Caki2 (cell line): ENCODE measurements at regions not wholly inside any gene's neighbourhood (a gene's known extent, or its start where the extent isn't known, plus 50 kb on each side); places are given as distances from the start of the nearest gene placed in this dataset.
"Not testable (repeated sequence)": the region's sequence is repeated elsewhere in the genome, so short reads cannot be mapped to it uniquely, and the experiment has no call there.

Experiments
- DNase-seq: peaks from one replicate; pipeline ENCODE4 v3.0.0-alpha.2; 2015; ENCODE audit warnings: low read depth
- in situ Hi-C: cut with HindIII; loops from 2 replicates; pipeline ENCODE4 v1.10.0; 2016; ENCODE audit warnings: low sequenced_read_pairs, low pct_unique_long_range_greater_than_20kb, mixed read lengths

DNA sequence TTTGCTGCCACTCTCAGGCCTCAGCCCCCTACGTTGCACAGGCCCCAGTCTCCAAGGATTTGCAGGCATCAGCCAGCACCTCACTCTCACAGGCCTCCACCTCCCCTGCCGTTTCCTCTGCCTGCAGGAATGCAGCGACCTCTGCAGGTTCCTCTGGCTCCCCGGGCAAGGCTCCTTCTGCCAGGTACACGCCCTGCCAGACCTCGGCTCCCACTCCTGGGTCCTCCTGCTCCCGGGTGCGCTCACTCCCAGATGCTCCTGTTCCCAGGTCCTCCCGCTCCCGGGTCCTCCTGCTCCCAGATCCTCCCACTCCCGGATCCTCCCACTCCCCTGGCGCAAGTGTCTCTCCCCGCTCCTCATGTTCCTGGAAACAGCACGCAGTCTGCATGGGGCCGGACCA is 144.4 kb upstream of the RADX start:
- DNase-seq: no peak
- in situ Hi-C loops: no loop called here

DNA sequence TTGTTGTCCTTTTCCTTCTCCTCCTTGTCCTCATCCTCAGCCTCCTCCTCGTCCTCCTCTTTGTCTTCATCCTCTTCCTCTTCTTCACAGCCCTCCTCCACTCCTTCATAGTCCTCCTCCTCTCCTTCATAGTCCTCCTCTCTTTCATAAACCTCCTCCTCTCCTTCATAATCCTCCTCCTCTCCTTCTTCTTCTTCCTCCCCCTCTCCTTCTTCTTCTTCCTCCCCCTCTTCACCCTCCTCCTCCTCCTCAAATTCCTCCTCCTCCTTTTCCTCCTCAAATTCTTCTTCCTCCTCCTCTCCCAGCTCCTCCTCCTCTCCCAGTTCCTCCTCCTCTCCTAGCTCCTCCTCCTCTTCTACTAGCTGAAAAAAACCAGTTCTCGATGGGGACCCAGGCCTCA is 143.8 kb upstream of the RADX start:
- in situ Hi-C loops: no loop called here

DNA sequence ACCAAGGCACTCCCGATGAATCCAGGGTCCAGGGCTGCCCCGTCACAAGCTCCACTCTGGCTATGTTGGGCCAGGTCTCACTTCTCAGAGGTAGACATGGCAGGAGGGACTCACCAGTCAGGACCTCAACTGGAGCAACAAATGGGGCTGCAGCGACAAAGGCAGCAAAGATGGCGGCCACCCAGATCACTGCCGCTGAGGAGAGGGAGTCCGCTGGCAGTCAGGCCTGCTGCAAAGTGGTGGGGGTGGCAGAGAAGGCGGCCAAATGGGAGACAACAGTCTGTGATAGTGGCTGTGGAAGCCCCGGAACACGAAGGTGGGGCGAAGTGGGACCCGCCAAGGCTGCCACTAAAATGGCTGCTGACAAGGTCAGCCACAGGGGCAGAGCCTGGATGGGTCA is 143.3 kb upstream of the RADX start:
- DNase-seq: no peak
- in situ Hi-C loops: no loop called here

More for the DNA sequence above, 143.8 kb upstream of the RADX start:
- no peak for DNase-seq

DNA sequence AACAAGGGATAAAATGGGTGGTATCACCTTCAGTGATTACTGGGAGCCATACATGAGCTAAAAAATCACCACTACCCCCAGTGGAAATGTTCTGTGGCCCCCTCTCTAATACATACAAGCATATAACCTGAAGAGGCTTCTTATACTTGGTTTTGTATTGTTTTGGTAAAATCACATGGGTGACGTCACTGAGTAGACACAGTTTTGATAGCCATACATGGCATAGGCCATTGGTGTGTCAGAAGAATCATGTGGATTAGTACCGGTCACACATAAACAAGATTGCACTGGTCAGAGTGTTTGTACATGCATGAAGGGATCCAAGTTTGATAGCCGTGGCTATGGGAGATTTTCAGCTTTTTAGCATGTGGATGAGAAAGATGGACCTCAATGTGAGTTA is 131.9 kb upstream of the RADX start:
- in situ Hi-C loops: no loop called here
- DNase-seq: no peak

DNA sequence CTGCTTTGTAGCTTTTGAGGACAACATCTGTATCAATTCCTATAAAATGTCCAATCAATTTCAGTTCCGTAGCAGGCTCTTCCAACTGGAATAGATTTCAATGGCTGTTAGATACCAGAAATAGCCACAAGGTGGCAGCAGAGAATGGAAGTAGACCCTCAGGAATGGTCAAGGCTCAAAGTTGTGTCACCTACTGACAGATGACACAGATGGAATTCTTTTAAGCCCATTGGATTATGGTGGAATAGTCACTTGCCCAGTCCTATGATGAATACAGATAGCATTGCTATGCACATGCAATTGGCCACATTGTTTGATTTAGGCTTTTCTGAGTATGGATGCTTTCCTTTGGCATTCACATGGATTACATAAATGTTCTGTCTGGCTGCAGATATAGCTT is 130.4 kb upstream of the RADX start:
- in situ Hi-C loops: no loop called here

DNA sequence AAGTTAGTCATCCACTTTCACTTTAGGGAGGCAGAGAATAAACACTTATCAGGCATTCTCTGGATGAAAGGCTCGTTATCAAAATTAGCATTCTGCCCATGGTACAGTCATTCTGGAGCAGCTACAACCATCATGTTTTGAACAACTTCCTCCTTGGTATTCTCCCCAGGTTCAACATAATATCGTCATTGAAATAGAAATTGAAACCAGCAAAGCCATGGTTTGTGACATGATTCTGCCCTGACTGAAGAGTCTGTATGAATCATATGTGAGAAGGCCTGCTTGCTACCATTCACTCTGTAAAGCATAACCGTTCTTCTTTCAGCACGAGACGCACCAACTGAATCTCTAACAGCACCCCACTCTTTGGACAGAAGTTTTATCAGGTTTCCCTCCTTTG is 127.5 kb upstream of the RADX start:
- no peak for DNase-seq
- in situ Hi-C loops: no loop called here

More for the DNA sequence above, 130.4 kb upstream of the RADX start:
- DNase-seq: peak; percentile 33

DNA sequence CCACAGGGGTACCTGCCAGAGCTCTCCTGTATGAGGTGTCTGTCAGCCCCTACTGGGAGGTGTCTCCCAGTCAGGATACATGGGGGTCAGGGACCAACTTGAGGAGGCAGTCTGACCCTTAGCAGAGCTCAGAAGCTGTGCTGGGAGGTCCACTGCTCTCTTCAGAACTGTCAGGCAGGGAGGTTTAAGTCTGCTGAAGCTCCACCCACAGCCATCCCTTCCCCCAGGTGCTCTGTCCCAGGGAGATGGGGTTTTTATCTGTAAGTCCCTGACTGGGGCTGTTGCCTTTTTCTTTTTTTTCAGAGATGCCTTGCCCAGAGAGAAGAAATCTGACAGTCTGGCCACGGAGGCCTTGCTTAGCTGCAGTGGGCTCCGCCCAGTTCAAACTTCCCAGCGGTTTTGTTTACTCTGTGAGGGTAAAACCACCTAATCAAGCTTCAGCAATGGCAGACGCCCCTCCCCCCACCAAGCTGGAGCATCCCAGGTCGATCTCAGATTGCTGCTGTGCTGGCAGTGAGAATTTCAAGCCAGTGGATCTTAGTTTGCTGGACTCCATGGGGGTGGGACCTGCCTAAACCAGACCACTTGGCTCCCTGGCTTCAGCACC is 118.5 kb upstream of the RADX start:
- in situ Hi-C loops, DNase-seq: not testable (repeated sequence)

DNA sequence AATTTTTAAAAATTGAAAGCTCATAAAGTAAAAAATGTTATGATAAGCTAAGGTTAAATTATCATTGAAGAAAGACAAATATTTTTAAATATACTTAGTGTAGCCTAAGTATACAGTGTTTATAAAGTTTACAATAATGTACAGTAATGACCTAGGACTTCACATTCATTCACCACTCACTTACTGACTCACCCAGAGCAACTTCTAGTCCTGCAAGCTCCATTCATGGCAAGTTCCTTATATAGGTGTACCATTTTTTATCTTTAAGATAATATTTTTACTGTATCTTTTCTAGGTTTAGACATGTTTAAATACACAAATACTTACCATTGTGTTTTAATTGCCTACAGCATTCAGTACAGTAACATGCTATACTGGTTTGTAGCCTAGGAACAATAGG is 112.3 kb upstream of the RADX start:
- in situ Hi-C loops: no loop called here

DNA sequence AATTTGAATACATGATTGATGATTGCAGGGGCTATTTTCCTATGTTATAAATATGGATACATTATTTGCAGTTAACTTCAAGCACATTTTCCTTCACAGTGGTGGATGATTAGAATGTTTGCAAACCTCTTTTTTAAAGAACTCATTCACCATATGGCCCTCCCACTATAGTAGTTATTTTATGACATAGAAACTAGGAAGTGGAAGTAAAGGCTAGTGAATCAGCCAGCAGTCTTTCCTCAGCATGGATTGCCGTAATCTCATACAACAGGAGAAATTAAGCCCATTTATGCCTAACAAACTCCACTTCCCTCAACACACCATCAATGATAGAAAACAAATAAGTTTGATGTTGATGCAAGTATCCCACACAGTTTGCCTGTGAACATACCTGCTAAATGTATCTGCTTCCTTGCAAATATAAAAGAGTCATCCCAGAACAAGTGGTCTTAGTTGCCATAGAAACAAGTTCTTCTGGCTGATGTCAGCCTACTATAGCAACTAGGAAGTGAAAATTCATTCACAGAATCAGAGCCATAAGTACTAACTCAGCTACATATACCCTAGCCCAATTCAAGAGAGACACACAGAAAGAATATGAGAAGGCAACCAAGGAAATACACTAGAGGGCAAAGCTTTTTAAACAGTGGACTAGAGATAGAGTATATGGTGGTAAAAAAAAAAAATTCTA is 100.9 kb upstream of the RADX start:
- in situ Hi-C loops: no loop called here
- no peak for DNase-seq

More for the DNA sequence above, 112.3 kb upstream of the RADX start:
- no peak for DNase-seq
